GM21528 (cell line): ENCODE measurements at regions not wholly inside any gene's neighbourhood (a gene's known extent, or its start where the extent isn't known, plus 50 kb on each side); places are given as distances from the start of the nearest gene placed in this dataset.

Source experiments
- ATAC-seq: cut with Tn5 transposase; IDR thresholded peaks from one replicate; pipeline ENCODE4 v1.9.1; 2021; ENCODE audit warnings: mild to moderate bottlenecking, moderate library complexity; ENCODE audit not compliant: unreplicated experiment, low FRiP score

GRCh38 chr1:60331647-60332046, 258.1 kb upstream of the C1orf87 start:
- ATAC-seq = no peak

DNA sequence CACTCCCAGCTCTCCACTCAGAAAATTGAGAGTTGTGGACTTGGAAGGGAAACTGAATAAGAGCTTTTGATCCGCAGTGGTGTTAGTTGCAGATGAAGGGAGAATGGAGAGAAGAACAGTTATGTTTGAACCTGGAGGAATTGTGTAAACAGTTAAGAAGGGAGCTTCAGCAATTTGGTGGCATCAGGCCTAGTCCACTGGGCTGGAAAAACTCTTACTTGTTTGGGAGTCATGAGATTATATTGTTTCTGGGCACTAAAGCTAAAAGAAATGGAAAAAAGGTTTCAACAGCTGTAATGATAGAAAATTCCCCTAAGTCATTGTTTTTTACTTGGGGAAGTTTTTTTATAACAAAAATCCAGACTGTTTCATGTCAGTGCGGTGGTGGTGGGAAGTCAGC, 256.1 kb upstream of the C1orf87 start:
- ATAC-seq = no peak

- no peak for ATAC-seq
Observed at GRCh38 chr1:60311838-60312237, 238.3 kb upstream of the C1orf87 start.

DNA sequence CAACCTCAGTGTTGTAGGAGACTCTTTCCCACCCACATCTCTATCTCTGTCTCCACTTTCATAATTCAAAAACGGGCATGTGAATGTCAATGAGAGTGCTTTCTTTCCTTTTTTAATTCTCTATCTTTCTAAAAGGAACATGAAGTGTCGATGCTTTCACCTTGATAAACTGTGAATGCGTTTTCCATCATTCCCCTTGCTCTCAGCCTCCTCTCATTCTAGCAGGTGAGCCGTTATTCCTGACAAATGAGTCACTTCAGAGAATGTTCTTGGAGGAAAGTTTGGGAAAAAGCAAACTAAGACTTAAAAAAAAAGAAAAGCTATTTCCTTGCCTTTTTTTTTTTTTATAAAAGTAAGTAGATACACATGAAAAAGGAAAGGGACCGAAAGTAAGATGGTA, 226.0 kb upstream of the C1orf87 start:
- no peak for ATAC-seq

DNA sequence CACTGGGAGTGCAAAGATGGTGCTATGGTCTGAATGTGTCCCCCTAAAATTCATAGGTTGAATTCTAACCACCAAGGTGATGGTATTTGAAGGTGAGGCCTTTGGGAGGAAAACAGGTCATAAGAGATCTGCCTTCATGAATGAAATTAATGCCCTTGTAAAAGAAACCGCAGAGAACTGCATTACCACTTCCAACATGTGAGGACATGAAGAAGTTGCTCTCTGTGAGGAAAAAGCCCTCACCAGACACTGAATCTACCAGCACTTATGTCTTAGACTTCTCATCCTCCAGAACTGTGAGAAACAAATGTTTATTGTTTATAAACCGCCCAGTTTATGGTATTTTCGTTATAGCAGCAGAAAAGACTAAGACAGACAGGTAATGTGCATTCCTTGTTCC, 224.7 kb upstream of the C1orf87 start:
- no peak for ATAC-seq

- no peak for ATAC-seq
Observed at GRCh38 chr1:60296794-60297193, 223.2 kb upstream of the C1orf87 start.

DNA sequence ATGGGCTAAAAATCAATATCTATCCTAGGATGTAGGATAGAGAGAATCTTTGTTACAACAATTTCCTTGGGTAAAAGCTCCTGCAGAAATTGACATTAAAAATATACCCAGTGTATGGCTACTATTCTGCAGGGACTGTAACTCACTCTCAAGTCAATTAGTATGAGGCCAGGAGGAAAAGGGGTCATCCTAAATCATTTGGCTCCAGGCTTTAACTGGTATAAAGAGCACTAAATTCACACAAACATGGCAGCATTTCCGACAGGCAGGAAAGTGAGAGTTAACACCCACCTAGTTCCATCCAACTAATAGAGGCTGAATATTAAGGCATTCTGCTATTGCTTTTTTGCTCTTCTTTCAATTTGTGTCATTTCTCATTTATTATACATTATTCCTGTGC, 218.6 kb upstream of the C1orf87 start:
- ATAC-seq = no peak

DNA sequence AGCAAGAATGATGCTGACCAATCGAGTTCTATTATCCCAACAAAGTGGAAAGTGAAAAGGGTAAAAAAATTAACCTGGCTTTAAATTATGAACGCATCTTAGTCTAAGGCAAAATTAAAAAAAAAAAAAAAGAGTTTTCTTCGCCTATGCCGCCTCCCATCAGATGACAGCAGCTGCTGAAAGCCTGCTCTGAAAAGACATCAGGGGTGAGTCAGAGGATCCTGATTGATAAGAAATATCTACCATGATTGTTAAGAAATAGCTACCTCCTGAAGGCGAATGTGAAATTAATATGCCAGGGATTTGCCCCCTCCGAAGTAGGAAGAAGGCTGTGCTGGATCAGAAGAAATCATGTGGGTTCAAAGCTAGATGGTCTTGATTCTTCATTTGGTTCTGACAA, 216.8 kb upstream of the C1orf87 start:
- ATAC-seq = no peak

- ATAC-seq = no peak
Observed at GRCh38 chr1:60287536-60287935, 214.0 kb upstream of the C1orf87 start.

- ATAC-seq = no peak
Observed at GRCh38 chr1:60283690-60284089, 210.1 kb upstream of the C1orf87 start.

DNA sequence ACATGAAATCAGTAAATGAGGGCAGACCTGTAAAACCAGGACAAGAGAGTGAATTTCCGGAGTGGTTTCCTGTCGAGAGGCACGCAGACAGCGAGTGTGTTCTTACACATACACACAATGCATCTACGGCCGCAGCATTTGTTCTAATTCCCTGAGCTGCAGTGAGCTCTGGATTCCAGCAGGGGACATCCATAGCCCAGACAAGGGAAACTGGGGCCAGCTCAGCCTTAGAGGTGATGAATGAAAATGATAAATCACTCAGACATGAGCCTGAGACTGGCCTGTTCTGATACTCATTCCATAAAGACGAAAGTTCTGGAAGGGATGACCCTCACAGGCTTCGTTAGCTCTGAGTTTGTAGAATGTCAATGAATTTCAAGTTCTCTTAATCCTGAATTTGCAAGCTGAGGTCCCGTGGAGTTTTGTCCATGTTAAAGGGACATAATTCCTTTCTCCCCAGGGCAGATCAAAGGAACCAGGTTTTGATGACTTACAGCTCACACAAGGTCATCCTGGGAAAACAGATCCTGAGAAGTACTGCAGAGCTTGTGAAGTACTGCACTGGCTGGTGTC, 207.9 kb upstream of the C1orf87 start:
- peak; percentile 88 for ATAC-seq

- peak; percentile 19 for ATAC-seq
Observed at GRCh38 chr1:60280819-60281218, 207.2 kb upstream of the C1orf87 start.

GRCh38 chr1:60280256-60280655, 206.7 kb upstream of the C1orf87 start:
- no peak for ATAC-seq

DNA sequence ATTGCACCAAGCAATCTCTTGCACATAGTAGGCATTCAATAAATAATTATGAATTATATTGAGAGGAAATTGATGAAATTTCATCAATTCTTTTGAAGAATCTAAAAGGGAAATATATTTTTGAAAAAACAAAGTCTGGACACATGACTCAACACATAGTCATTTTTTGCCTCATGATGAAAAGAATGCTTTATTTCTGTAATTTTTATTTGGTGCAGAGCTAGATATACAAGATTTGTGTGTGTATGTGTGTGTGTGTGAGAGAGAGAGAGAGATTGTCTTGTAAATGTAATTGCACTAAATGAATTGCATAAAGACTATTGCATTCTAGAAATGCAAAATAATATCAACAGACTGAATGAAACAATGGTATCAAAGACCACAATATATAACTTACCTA, 206.2 kb upstream of the C1orf87 start:
- ATAC-seq = no peak

DNA sequence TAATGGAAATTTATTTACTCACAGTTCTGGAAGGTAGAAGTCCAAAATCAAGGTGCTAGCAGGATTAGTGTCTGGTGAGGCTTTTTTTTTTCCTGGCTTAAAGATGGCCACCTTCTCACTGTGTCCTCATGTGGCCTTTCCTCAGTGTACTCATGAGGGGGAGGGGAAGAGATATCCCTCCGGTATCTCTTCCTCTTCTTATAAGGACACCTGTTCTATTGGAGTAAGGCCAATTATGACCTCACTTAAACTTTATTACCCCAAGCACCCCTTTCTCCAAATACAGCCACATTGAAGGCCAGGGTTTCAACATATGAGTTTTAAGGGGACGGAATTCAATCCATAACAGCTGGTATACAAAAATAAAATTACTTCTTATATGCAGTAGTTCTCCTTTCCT, 203.7 kb upstream of the C1orf87 start:
- no peak for ATAC-seq

- ATAC-seq = no peak
Observed at GRCh38 chr1:60274422-60275290, 201.1 kb upstream of the C1orf87 start.

DNA sequence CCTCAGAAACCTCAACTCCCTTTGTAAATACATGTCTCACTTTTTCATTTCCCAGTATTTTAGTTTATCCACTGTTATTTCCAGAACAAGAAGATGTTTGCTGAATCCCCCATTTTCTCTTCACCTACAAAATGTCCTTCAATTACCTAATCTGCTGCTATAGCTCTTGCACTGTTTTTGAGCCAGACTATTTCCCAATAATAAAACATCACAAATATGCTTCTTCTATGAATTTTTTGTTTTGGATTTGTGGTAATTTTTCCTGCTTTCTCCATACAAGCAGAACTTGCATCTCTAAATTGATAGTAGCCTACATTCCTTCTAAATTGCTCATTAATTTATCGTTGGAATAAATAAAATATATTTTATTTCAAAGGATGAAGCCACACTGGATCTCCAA, 199.6 kb upstream of the C1orf87 start:
- no peak for ATAC-seq

GRCh38 chr1:60271041-60271440, 197.5 kb upstream of the C1orf87 start:
- ATAC-seq = no peak

DNA sequence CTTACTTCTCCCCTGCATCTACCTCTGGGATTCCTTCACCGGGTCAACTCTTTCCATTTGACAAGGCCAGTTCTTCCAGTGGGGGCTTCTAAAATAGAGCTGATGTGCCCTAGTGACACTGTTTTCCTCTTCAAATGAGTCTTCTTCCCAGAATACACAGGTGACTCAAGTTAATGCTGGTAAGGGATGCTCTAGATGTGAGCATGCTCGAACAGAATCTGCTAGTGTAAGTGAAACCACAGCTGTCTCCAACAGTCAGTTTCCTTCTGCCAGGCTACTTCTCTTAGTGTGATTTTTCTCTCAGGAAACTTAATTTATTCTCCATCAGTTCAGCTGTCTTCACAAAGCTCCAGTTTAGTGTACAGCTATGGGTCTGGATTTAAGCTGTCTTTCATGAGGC, 194.9 kb upstream of the C1orf87 start:
- ATAC-seq = no peak

DNA sequence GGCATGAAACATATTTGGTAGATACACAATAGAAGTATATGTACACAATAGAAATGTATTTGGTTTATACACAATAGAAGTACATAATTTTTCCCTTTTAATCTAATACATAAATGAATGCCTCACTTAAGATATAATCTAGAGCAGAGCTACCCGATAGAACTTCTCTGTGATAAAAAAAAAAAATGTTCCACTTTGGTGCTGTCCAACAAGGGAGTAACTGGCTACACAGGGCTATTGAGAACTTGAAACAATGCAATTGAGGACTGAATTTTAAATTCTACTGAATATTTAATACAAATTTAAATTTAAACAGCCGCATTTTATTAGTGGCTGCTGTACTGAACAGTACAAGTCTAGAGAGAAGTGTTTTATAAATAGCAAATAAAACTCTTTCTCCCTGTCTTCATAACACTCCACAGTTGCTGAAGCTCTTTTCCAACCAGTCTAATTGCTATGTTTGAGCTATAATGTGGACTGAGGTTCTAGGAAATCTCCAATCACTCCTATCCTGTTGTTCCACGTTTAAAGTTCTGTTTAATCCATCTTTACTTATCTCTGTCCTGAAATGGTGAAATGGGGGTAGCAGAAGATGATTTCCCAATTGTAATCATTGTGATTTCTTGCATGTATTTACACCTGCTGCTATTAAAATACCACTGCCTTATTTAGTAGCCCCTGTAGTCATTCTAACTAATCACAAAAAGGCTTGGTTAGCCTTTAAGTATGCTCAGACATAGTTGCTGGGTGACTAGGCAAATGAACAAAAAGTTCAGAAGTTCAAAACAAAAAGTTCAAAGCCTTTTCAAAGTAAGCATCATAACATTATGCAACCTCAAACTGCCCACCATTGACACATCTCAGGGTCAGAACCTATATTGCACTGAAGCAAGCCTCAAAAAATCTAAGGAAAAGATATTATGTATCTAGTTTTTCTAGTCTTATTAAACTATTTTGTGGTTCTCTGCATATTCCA, 192.3 kb upstream of the C1orf87 start:
- no peak for ATAC-seq

DNA sequence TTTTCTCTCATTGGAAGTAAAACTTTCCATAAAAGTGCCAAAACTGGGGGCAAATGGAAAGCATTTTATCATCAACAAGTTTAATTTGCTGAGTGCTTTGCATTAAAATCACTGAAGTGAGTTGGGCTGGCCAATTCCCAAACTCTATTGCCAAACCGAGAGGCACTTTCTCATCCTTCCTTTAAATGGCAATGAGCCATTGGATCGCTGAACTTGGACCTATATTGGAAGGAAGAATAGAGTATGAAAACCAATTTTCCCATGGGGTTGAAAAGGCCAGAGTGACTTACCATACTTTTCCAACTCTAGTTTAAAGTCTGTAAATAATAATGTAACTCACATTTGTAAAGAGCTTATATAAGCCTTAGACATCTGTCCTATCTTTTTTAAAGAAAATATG, 189.1 kb upstream of the C1orf87 start:
- no peak for ATAC-seq
